Stimulated activated CD4-positive, alpha-beta T cell treated with anti-CD3 and anti-CD28 coated beads, Interleukin-12 subunit alpha, Interleukin-12 subunit beta, amount 100 ng/mL, for 48 hours (primary cell): ENCODE measurements at regions not wholly inside any gene's neighbourhood (a gene's known extent, or its start where the extent isn't known, plus 50 kb on each side); places are given as distances from the start of the nearest gene placed in this dataset.
"Not testable (repeated sequence)": the region's sequence is repeated elsewhere in the genome, so short reads cannot be mapped to it uniquely, and the experiment has no call there.

ENCODE experiments used
- DNase-seq, 3 donors: peaks; one replicate each; pipeline ENCODE4 v3.0.0-alpha.2; 2020; ENCODE audit warnings: low read depth in 2 of 3, low spot score in 1 of 3

- DNase-seq: no peak
These were observed 298.6 kb downstream of the C6orf118 start for GRCh38 chr6:165010556-165011535.

- DNase-seq: no peak
These were observed 300.4 kb downstream of the C6orf118 start for GRCh38 chr6:165008971-165009370.

- DNase-seq: no peak
These were observed 306.5 kb downstream of the C6orf118 start for GRCh38 chr6:165002866-165003265.

- no peak for DNase-seq
These were observed 307.0 kb downstream of the C6orf118 start for GRCh38 chr6:165002358-165002757.

- no peak for DNase-seq
These were observed 307.8 kb downstream of the C6orf118 start for GRCh38 chr6:165001502-165002157.

- DNase-seq: no peak
These were observed 311.1 kb downstream of the C6orf118 start for GRCh38 chr6:164998297-164998696.

- no peak for DNase-seq
These were observed 312.6 kb downstream of the C6orf118 start for GRCh38 chr6:164996838-164997237.

- no peak for DNase-seq
These were observed 317.8 kb downstream of the C6orf118 start for GRCh38 chr6:164991573-164991972.

GRCh38 chr6:164990901-164991300, 318.5 kb downstream of the C6orf118 start:
- no peak for DNase-seq

GRCh38 chr6:164982389-164982788, 327.0 kb downstream of the C6orf118 start:
- no peak for DNase-seq

GRCh38 chr6:164967102-164967501, 342.3 kb downstream of the C6orf118 start:
- no peak for DNase-seq

- no peak for DNase-seq
These were observed 346.6 kb downstream of the C6orf118 start for GRCh38 chr6:164962805-164963204.

GRCh38 chr6:164947164-164947563, 362.2 kb downstream of the C6orf118 start:
- DNase-seq: no peak

- DNase-seq: no peak
These were observed 367.1 kb downstream of the C6orf118 start for GRCh38 chr6:164942271-164942670.

- DNase-seq: not testable (repeated sequence)
These were observed 376.1 kb downstream of the C6orf118 start for GRCh38 chr6:164933238-164933794.

GRCh38 chr6:164929408-164929977, 379.9 kb downstream of the C6orf118 start:
- DNase-seq: no peak

GRCh38 chr6:164928728-164929407, 380.5 kb downstream of the C6orf118 start:
- DNase-seq: no peak

GRCh38 chr6:164928057-164928727, 381.2 kb downstream of the C6orf118 start:
- no peak for DNase-seq

GRCh38 chr6:164927288-164928056, 381.9 kb downstream of the C6orf118 start:
- DNase-seq: peak; percentile 27 to 44 (median 35)

- DNase-seq: no peak
These were observed 382.7 kb downstream of the C6orf118 start for GRCh38 chr6:164926686-164927085.
